ENCODE measurements at regions not wholly inside any gene's neighbourhood (a gene's known extent, or its start where the extent isn't known, plus 50 kb on each side); places are given as distances from the start of the nearest gene placed in this dataset.
A peak's percentile ranks its signal among the peaks of the same experiment; 100 is the strongest.

DNA sequence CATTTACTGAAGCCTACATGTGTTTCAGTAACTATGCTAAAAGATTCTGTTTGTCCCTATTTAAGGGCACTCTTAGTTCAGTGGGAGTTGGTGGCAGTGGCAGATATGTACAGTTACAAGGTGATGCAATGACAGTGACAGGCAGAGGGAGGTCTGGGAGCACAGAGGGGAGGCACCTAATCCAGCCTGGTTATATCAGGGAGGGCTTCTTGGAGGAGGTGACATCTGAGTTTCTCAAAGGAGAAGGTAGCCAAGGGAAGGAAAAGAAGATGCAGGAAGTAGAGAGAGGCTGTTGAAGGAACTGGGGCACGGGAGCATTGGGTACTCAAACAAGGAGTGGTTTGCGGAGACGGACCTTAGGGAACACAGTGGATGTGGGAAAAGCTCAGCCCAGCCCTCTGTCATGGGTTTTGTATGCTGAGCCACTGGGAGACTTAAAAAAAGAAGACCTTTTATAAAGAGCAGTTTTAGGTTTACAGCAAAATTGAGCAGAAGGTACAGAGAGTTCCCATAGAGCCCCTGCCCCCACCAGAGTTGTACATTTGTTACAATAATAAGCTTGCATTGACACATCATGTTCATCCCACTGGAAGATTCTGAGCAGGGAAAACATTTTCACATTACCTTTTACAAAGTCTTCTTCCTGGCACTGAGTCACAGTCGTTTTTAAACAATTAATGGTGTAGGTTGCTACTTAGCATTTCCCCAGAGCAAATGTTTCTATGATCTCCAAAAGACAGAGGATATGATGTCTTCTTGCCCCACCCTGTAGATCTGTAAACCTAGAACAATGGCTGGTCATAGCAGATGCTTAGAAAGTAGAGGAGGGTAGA, 83.0 kb upstream of the TAF1B start:
- no peak for DNase-seq (ENCODE audit: low read depth, low spot score)
- H3K4me1 Mint-ChIP-seq = peaks cover 25% of the 10 kb centered on the region
- TF ChIP-seq, protein P1, sequence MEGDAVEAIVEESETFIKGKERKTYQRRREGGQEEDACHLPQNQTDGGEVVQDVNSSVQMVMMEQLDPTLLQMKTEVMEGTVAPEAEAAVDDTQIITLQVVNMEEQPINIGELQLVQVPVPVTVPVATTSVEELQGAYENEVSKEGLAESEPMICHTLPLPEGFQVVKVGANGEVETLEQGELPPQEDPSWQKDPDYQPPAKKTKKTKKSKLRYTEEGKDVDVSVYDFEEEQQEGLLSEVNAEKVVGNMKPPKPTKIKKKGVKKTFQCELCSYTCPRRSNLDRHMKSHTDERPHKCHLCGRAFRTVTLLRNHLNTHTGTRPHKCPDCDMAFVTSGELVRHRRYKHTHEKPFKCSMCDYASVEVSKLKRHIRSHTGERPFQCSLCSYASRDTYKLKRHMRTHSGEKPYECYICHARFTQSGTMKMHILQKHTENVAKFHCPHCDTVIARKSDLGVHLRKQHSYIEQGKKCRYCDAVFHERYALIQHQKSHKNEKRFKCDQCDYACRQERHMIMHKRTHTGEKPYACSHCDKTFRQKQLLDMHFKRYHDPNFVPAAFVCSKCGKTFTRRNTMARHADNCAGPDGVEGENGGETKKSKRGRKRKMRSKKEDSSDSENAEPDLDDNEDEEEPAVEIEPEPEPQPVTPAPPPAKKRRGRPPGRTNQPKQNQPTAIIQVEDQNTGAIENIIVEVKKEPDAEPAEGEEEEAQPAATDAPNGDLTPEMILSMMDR (conservative IDR thresholded peaks at IDR 0.05) = no peak
- H3K4me3 Mint-ChIP-seq = no peak overlapping the region
- H3K27ac Mint-ChIP-seq (ENCODE audit: unreplicated experiment) = peak overlapping the region; percentile 89
- H3K27me3 Mint-ChIP-seq (ENCODE audit: low read depth) = peaks cover 20% of the 10 kb centered on the region
- H3K9me3 Mint-ChIP-seq = no peaks in the 10 kb centered on the region
- no peaks in the 10 kb centered on the region for H3K36me3 Mint-ChIP-seq (ENCODE audit: low read depth)

DNA sequence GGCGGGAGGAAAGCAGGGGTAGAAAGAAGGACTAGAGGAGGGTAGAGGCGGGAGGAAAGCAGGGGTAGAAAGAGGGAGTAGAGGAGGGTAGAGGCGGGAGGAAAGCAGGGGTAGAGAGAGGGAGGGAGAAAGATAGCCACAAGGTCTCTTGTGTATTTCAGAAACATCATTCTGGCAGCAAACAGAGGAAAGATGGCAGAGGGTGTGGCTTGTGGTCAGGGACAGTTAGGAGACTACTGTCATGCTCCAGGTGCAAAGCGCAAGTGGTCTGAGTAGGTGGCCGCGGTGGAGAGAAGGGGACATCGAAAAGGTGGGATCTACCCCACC, 82.4 kb upstream of the TAF1B start:
- peaks cover 19% of the 10 kb centered on the region for H3K4me1 Mint-ChIP-seq
- TF ChIP-seq, protein P1 (conservative IDR thresholded peaks at IDR 0.05) = no peak
- DNase-seq (ENCODE audit: low read depth, low spot score) = no peak
- H3K4me3 Mint-ChIP-seq = no peak overlapping the region
- H3K9me3 Mint-ChIP-seq = no peaks in the 10 kb centered on the region
- peaks cover 18% of the 10 kb centered on the region for H3K27me3 Mint-ChIP-seq (ENCODE audit: low read depth)
- H3K27ac Mint-ChIP-seq (ENCODE audit: unreplicated experiment) = no peak overlapping the region
- no peaks in the 10 kb centered on the region for H3K36me3 Mint-ChIP-seq (ENCODE audit: low read depth)

DNA sequence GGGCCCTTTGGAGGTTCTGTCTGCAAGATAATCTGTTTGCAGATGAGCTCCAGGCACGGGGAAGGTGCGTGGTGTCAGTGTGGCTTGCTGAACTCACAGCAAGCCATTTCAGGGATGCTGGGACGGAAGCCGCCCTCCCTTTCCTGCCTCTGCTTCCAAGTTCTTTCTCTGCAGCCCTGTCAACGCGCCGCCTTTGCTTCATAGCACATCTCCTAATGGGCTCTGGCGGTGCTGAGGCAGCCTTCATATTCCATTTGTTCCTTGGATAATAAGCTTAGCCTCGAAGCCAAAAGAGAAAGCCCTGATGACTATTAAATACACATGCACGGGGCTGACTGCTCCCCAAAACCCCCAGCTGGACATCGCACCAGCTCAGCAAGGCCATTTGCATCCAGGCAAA, 81.7 kb upstream of the TAF1B start:
- no peaks in the 10 kb centered on the region for H3K36me3 Mint-ChIP-seq (ENCODE audit: low read depth)
- peaks cover 22% of the 10 kb centered on the region for H3K4me1 Mint-ChIP-seq
- TF ChIP-seq, protein P1 (conservative IDR thresholded peaks at IDR 0.05) = no peak
- no peak for DNase-seq (ENCODE audit: low read depth, low spot score)
- no peak overlapping the region for H3K4me3 Mint-ChIP-seq
- H3K27me3 Mint-ChIP-seq (ENCODE audit: low read depth) = peaks cover 18% of the 10 kb centered on the region
- no peak overlapping the region for H3K27ac Mint-ChIP-seq (ENCODE audit: unreplicated experiment)
- no peaks in the 10 kb centered on the region for H3K9me3 Mint-ChIP-seq

DNA sequence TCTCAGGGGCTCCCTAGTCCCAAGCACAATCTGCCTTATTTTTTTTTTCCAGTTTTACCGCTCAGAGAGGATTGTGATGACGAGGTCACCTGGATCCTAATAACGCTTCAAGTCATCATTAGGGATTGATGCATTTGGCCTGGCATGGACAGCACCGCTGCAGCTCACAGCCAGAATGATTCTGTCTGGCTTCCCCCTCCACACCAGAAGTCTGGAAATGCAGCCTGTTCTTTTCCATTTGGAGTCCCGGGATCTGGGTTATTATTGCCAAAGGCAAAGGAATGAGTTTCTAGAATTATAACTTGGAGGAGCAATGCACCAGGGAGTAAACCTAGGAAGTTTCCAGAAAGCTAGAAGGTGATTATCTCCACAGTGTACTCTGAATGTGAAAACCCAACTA, 81.1 kb upstream of the TAF1B start:
- H3K27me3 Mint-ChIP-seq (ENCODE audit: low read depth) = peaks cover 18% of the 10 kb centered on the region
- no peak overlapping the region for H3K4me3 Mint-ChIP-seq
- H3K27ac Mint-ChIP-seq (ENCODE audit: unreplicated experiment) = no peak overlapping the region

DNA sequence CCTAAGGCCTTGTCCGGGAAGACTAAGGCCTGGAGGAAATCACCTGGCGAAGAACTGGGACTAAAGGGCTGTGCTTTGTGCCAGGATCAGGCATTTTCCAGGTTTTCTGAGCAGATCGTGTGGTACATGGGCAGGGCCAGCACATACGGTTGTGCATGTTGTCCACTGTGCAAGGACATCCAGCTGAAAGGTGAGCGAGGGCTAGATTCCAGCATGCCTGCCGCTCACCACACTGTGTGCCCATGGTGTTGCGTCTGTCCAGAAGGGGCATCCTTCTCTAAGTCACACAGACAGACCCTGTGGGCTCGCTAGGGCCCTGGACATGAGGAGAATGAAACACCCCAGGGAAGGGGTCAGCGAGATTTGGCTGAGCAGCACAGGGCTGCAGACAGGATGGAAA, 80.3 kb upstream of the TAF1B start:
- Mint-ChIP-seq H3K4me3 (no peak overlapping the region), H3K27ac (ENCODE audit: unreplicated experiment) (no peak overlapping the region), H3K4me1 (peaks cover 18% of the 10 kb centered on the region), H3K9me3 (no peaks in the 10 kb centered on the region), H3K27me3 (ENCODE audit: low read depth) (peaks cover 13% of the 10 kb centered on the region), H3K36me3 (ENCODE audit: low read depth) (no peaks in the 10 kb centered on the region)
- DNase-seq (ENCODE audit: low read depth, low spot score) = no peak
- TF ChIP-seq, protein P1 (conservative IDR thresholded peaks at IDR 0.05) = no peak

More for the DNA sequence above, 81.1 kb upstream of the TAF1B start:
- TF ChIP-seq, protein P1 (conservative IDR thresholded peaks at IDR 0.05) = no peak
- H3K9me3 Mint-ChIP-seq = no peaks in the 10 kb centered on the region
- DNase-seq (ENCODE audit: low read depth, low spot score) = no peak
- no peaks in the 10 kb centered on the region for H3K36me3 Mint-ChIP-seq (ENCODE audit: low read depth)
- peaks cover 24% of the 10 kb centered on the region for H3K4me1 Mint-ChIP-seq
